ENCODE measurements at regions not wholly inside any gene's neighbourhood (a gene's known extent, or its start where the extent isn't known, plus 50 kb on each side); places are given as distances from the start of the nearest gene placed in this dataset.
"Not testable (repeated sequence)": the region's sequence is repeated elsewhere in the genome, so short reads cannot be mapped to it uniquely, and the experiment has no call there.

- no peak for DNase-seq
- no peaks in the 10 kb centered on the region for H3K4me1 ChIP-seq
- TF ChIP-seq CTCF (IDR thresholded peaks at IDR 0.05), result no peak
- TF ChIP-seq POLR2A (IDR thresholded peaks at IDR 0.05), result no peak
- intact Hi-C loops (cut with DNase I; ENCODE audit: low total_unique reads), result no loop called here
- no peaks in the 10 kb centered on the region for H3K9me3 ChIP-seq
- no peaks in the 10 kb centered on the region for H3K27me3 ChIP-seq
- no peaks in the 10 kb centered on the region for H3K36me3 ChIP-seq (ENCODE audit: low read depth, missing control alignments)
- WGBS, 2 donors, result 79 to 80% methylated on average over 3 of the region's 3 CpGs
- no peak overlapping the region for H3K4me3 ChIP-seq
- no peak overlapping the region for H3K27ac ChIP-seq
These were observed 99.4 kb upstream of the NTF3 start for GRCh38 chr12:5332551-5332950.

- TF ChIP-seq POLR2A (IDR thresholded peaks at IDR 0.05) (no peak), CTCF (IDR thresholded peaks at IDR 0.05) (no peak)
- no peak overlapping the region for H3K4me3 ChIP-seq
- H3K27me3 ChIP-seq, result no peaks in the 10 kb centered on the region
- H3K36me3 ChIP-seq (ENCODE audit: low read depth, missing control alignments), result no peaks in the 10 kb centered on the region
- WGBS, 2 donors, result 24 to 32% methylated on average over 7 of the region's 7 CpGs
- intact Hi-C loops (cut with DNase I; ENCODE audit: low total_unique reads), result no loop called here
- H3K4me1 ChIP-seq, result no peaks in the 10 kb centered on the region
- no peaks in the 10 kb centered on the region for H3K9me3 ChIP-seq
- no peak overlapping the region for H3K27ac ChIP-seq
- peak; percentile 14 for DNase-seq
These were observed 98.8 kb upstream of the NTF3 start for GRCh38 chr12:5333096-5333495.

GRCh38 chr12:5335069-5335468, 96.8 kb upstream of the NTF3 start:
- no peak for DNase-seq
- Histone ChIP-seq H3K4me1 (no peaks in the 10 kb centered on the region), H3K36me3 (ENCODE audit: low read depth, missing control alignments) (no peaks in the 10 kb centered on the region), H3K4me3 (no peak overlapping the region), H3K9me3 (no peaks in the 10 kb centered on the region), H3K27me3 (no peaks in the 10 kb centered on the region), H3K27ac (no peak overlapping the region)
- WGBS, 2 donors, result 80 to 91% methylated on average over 2 of the region's 2 CpGs
- intact Hi-C loops (cut with DNase I; ENCODE audit: low total_unique reads), result no loop called here
- TF ChIP-seq CTCF (IDR thresholded peaks at IDR 0.05) (no peak), POLR2A (IDR thresholded peaks at IDR 0.05) (no peak)

- H3K36me3 ChIP-seq (ENCODE audit: low read depth, missing control alignments); H3K27me3 ChIP-seq; H3K4me1 ChIP-seq; H3K27ac ChIP-seq; DNase-seq; intact Hi-C loops (cut with DNase I; ENCODE audit: low total_unique reads); H3K4me3 ChIP-seq; H3K9me3 ChIP-seq: not testable (repeated sequence)
- WGBS, 2 donors, result 59 to 66% methylated on average over 2 of the region's 2 CpGs
These were observed 90.8 kb upstream of the NTF3 start for GRCh38 chr12:5341086-5341485.

GRCh38 chr12:5343711-5344110, 88.2 kb upstream of the NTF3 start:
- TF ChIP-seq POLR2A (IDR thresholded peaks at IDR 0.05) (no peak), CTCF (IDR thresholded peaks at IDR 0.05) (no peak)
- Histone ChIP-seq H3K4me1 (no peaks in the 10 kb centered on the region), H3K9me3 (no peaks in the 10 kb centered on the region), H3K4me3 (no peak overlapping the region), H3K36me3 (ENCODE audit: low read depth, missing control alignments) (no peaks in the 10 kb centered on the region), H3K27me3 (no peaks in the 10 kb centered on the region), H3K27ac (no peak overlapping the region)
- intact Hi-C loops (cut with DNase I; ENCODE audit: low total_unique reads), result no loop called here
- 91 to 92% methylated on average over 3 of the region's 3 CpGs for WGBS, 2 donors
- DNase-seq, result no peak

Measured in testis (tissue), 2 donors.